CD4-positive, alpha-beta T cell treated with Interleukin-17A for 1 hour (primary cell): ENCODE measurements at regions not wholly inside any gene's neighbourhood (a gene's known extent, or its start where the extent isn't known, plus 50 kb on each side); places are given as distances from the start of the nearest gene placed in this dataset.
"Not testable (repeated sequence)": the region's sequence is repeated elsewhere in the genome, so short reads cannot be mapped to it uniquely, and the experiment has no call there.

Experiments
- DNase-seq: peaks from one replicate; pipeline ENCODE4 v3.0.0-alpha.2; 2020

DNA sequence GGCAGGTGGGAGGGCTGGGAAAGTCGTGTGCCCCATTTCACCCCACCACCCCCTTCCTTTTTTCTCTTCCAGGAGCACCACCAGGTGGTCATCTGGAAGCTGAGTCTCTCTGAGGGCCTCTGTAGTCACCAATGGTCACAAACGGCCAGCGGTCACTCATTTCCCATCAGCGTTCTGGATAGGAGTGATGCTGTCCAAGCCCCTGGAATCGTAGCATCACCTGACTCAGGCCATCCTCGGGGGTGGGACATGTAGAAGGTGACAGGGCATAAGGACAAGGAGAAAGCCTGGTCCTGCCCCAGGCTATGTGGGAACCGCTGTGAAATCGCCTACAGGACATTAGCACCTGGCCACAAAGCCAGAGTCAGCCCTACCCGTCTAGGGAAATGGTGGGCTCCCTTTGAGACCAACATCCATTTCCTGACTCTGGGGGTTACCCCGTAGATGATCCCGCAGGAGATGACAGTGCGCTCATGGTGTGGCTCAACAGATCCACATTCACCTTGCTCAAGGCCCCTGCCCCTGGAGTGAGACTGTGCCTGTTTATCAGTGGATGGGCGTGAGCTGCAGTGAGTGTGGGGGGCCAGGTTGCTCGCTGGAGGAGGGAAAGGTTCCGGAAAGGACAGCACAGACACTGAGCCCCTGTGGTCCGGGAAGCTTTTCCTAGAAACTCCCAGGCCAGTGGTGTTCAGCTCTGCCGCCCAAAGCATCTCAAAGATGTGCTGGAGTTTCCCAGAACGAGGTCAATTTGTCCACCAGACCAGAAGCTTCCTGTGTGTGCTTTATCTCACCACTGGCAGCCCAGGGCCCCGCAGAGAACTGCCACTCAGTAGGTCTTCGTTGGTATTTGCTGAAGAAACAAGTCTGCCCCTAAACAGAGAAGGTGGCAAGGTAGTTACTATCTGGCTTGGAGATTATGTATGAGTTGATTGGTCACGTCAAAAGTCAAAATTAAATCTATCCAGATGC, 61.1 kb upstream of the UNC5A start:
- DNase-seq: no peak

DNA sequence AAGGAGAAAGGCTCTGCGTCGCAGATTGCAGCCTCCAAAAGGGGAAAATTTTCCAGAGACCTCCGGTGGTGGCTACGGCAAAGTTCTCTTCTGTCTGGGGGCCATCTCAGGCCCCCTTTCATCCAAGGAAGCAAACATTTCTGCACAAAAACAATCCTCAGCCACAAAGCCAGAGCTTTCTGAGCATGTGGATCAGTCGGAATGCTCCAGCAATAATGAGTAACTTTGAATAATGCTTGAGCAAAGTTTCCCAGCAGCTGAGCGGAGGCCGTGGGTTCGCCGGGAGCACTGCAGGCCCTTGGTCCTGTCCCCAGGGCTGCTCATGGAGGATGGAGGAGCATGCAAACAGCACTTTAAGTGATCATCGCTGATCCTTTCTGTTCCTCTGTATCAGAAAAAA, 60.2 kb upstream of the UNC5A start:
- no peak for DNase-seq

- no peak for DNase-seq
Observed at GRCh38 chr5:176754376-176754973, 55.9 kb upstream of the UNC5A start.

- not testable (repeated sequence) for DNase-seq
Observed at GRCh38 chr5:176755593-176755992, 54.8 kb upstream of the UNC5A start.

- not testable (repeated sequence) for DNase-seq
Observed at GRCh38 chr5:176757569-176757968, 52.8 kb upstream of the UNC5A start.
